Astrocyte (in vitro differentiated cells and primary cell): ENCODE measurements at regions not wholly inside any gene's neighbourhood (a gene's known extent, or its start where the extent isn't known, plus 50 kb on each side); places are given as distances from the start of the nearest gene placed in this dataset.

Experiments
- DNase-seq: peaks from one replicate; pipeline ENCODE4 v3.0.0-alpha.2; 2010; ENCODE audit warnings: low read depth
- FAIRE-seq: peaks from 2 replicates; lab custom pipeline; 2011; peaks lifted over from hg19 to GRCh38; lab: Jason Lieb, UNC
- H2AFZ ChIP-seq: 2 replicates; pipeline ENCODE4 v1.6.0; 2012; ENCODE audit warnings: low read depth, low read length, inconsistent platforms
- H3K27ac ChIP-seq: 2 replicates; pipeline ENCODE4 v1.5.1; 2011; ENCODE audit warnings: low read depth, low read length, inconsistent platforms
- H3K27me3 ChIP-seq: 2 replicates; pipeline ENCODE4 v1.6.0; 2011; ENCODE audit warnings: low read length, inconsistent platforms; ENCODE audit not compliant: insufficient read depth
- H3K36me3 ChIP-seq: 2 replicates; pipeline ENCODE4 v1.5.1; 2011; ENCODE audit warnings: low read length, inconsistent platforms; ENCODE audit not compliant: insufficient read depth
- H3K4me1 ChIP-seq: 2 replicates; pipeline ENCODE4 v1.5.1; 2011; ENCODE audit warnings: low read length, inconsistent platforms; ENCODE audit not compliant: insufficient read depth
- H3K4me2 ChIP-seq: 2 replicates; pipeline ENCODE4 v1.6.0; 2012; ENCODE audit warnings: low read length, inconsistent platforms
- H3K4me3 ChIP-seq: 2 replicates; pipeline ENCODE4 v1.5.1; 2011; ENCODE audit warnings: low read depth, mild to moderate bottlenecking, low read length, inconsistent platforms; ENCODE audit not compliant: insufficient read depth
- H3K79me2 ChIP-seq: 2 replicates; pipeline ENCODE4 v1.6.0; 2012; ENCODE audit warnings: mild to moderate bottlenecking, low read length, inconsistent platforms; ENCODE audit not compliant: insufficient read depth
- H3K9ac ChIP-seq: 2 replicates; pipeline ENCODE4 v1.6.0; 2012; ENCODE audit warnings: mild to moderate bottlenecking, low read length, inconsistent platforms
- H3K9me3 ChIP-seq: 2 replicates; pipeline ENCODE4 v1.5.1; 2012; ENCODE audit warnings: low read depth, mild to moderate bottlenecking, low read length, inconsistent platforms; ENCODE audit not compliant: insufficient read depth
- H4K20me1 ChIP-seq: 2 replicates; pipeline ENCODE4 v1.6.0; 2012; ENCODE audit warnings: low read length, inconsistent platforms; ENCODE audit not compliant: insufficient read depth
- H3K27ac Mint-ChIP-seq: one replicate; pipeline ENCODE4 v1.8.0; 2021; ENCODE audit warnings: mild to moderate bottlenecking, mixed read lengths; ENCODE audit not compliant: unreplicated experiment
- H3K27me3 Mint-ChIP-seq: one replicate; pipeline ENCODE4 v1.8.0; 2021; ENCODE audit warnings: low read depth, mixed read lengths; ENCODE audit not compliant: unreplicated experiment
- H3K36me3 Mint-ChIP-seq: one replicate; pipeline ENCODE4 v1.8.0; 2021; ENCODE audit warnings: low read depth, mixed read lengths; ENCODE audit not compliant: unreplicated experiment
- H3K4me1 Mint-ChIP-seq: one replicate; pipeline ENCODE4 v1.8.0; 2021; ENCODE audit warnings: low read depth, mixed read lengths; ENCODE audit not compliant: unreplicated experiment
- H3K4me3 Mint-ChIP-seq: one replicate; pipeline ENCODE4 v1.8.0; 2021; ENCODE audit warnings: mild to moderate bottlenecking, moderate library complexity, mixed read lengths; ENCODE audit not compliant: unreplicated experiment
- H3K9me3 Mint-ChIP-seq: one replicate; pipeline ENCODE4 v1.8.0; 2021; ENCODE audit warnings: mild to moderate bottlenecking, mixed read lengths; ENCODE audit not compliant: unreplicated experiment
- CTCF ChIP-seq: IDR thresholded peaks from 2 replicates; pipeline ENCODE4 v1.5.1; 2011; ENCODE audit warnings: low read depth, mild to moderate bottlenecking, inconsistent platforms, low read length, moderate library complexity; ENCODE audit not compliant: insufficient read depth
- EZH2 ChIP-seq: IDR thresholded peaks from 2 replicates; pipeline ENCODE4 v1.6.1; 2012; ENCODE audit warnings: mild to moderate bottlenecking, low read length, inconsistent platforms; ENCODE audit not compliant: insufficient read depth

GRCh38 chr12:107322063-107322462 is 228.7 kb upstream of the CRY1 start:
- Mint-ChIP-seq H3K27ac (no peak overlapping the region), H3K27me3 (peaks cover 10% of the 10 kb centered on the region), H3K4me3 (peak overlapping the region; percentile 94), H3K36me3 (no peaks in the 10 kb centered on the region), H3K9me3 (no peaks in the 10 kb centered on the region), H3K4me1 (peaks cover 7% of the 10 kb centered on the region)
- Histone ChIP-seq H4K20me1 (peaks cover 13% of the 10 kb centered on the region), H3K36me3 (no peaks in the 10 kb centered on the region), H3K4me1 (peaks cover 16% of the 10 kb centered on the region), H2AFZ (no peak overlapping the region), H3K9me3 (no peaks in the 10 kb centered on the region), H3K79me2 (peaks cover 3% of the 10 kb centered on the region), H3K4me2 (peak overlapping the region; percentile 99), H3K9ac (no peak overlapping the region), H3K27ac (no peak overlapping the region), H3K27me3 (no peaks in the 10 kb centered on the region), H3K4me3 (no peak overlapping the region)
- TF ChIP-seq EZH2 = no peak
- TF ChIP-seq CTCF = no peak
- DNase-seq (no peak), FAIRE-seq (no peak)

- no peak overlapping the region for H3K4me3 ChIP-seq
- no peaks in the 10 kb centered on the region for H3K36me3 ChIP-seq
- H3K79me2 ChIP-seq = no peaks in the 10 kb centered on the region
- H3K4me3 Mint-ChIP-seq = no peak overlapping the region
- no peak for TF ChIP-seq EZH2
- no peak for TF ChIP-seq CTCF
- no peaks in the 10 kb centered on the region for H3K27me3 ChIP-seq
- H3K36me3 Mint-ChIP-seq = no peaks in the 10 kb centered on the region
- peaks cover 35% of the 10 kb centered on the region for H3K4me1 Mint-ChIP-seq
- H3K4me1 ChIP-seq = peaks cover 31% of the 10 kb centered on the region
- no peak overlapping the region for H3K4me2 ChIP-seq
- H3K27me3 Mint-ChIP-seq = peaks cover 11% of the 10 kb centered on the region
- no peak overlapping the region for H2AFZ ChIP-seq
- FAIRE-seq (no peak), DNase-seq (no peak)
- no peak overlapping the region for H3K9ac ChIP-seq
- no peak overlapping the region for H3K27ac ChIP-seq
- no peaks in the 10 kb centered on the region for H3K9me3 ChIP-seq
- H3K27ac Mint-ChIP-seq = no peak overlapping the region
- peaks cover 17% of the 10 kb centered on the region for H4K20me1 ChIP-seq
- no peaks in the 10 kb centered on the region for H3K9me3 Mint-ChIP-seq
These were observed 231.8 kb upstream of the CRY1 start for GRCh38 chr12:107325075-107325608.

GRCh38 chr12:107326237-107326636 is 232.9 kb upstream of the CRY1 start:
- H3K4me1 ChIP-seq = peaks cover 30% of the 10 kb centered on the region
- H3K27ac ChIP-seq = no peak overlapping the region
- Mint-ChIP-seq H3K36me3 (no peaks in the 10 kb centered on the region), H3K4me1 (peaks cover 38% of the 10 kb centered on the region), H3K4me3 (no peak overlapping the region), H3K27ac (no peak overlapping the region), H3K9me3 (no peaks in the 10 kb centered on the region), H3K27me3 (peaks cover 10% of the 10 kb centered on the region)
- H3K79me2 ChIP-seq = peaks cover 4% of the 10 kb centered on the region
- TF ChIP-seq CTCF = no peak
- TF ChIP-seq EZH2 = no peak
- no peak for DNase-seq
- H2AFZ ChIP-seq = no peak overlapping the region
- no peaks in the 10 kb centered on the region for H3K36me3 ChIP-seq
- FAIRE-seq = no peak
- no peak overlapping the region for H3K9ac ChIP-seq
- H3K4me2 ChIP-seq = no peak overlapping the region
- H4K20me1 ChIP-seq = peaks cover 16% of the 10 kb centered on the region
- H3K27me3 ChIP-seq = no peaks in the 10 kb centered on the region
- no peaks in the 10 kb centered on the region for H3K9me3 ChIP-seq
- H3K4me3 ChIP-seq = no peak overlapping the region
